ENCODE measurements at regions not wholly inside any gene's neighbourhood (a gene's known extent, or its start where the extent isn't known, plus 50 kb on each side); places are given as distances from the start of the nearest gene placed in this dataset.

DNA sequence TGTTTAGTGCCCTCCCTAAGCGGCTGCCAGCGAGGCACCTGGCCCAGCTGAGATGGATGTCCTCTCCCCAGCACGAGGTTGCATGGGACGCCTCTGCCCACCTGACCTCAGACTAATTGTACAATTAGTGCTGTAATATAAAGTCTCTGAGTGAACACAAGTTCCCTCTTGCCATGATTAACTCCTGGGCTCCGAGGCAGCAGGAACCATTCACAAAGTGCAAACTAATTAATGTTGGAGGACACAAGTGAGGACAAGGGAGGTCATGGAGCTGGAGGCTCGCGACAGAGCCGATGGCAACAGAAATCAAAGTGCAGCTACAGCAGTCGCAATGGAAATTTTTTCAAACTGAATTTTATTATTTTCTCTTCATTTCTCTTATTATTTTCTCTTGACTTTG, 156.6 kb upstream of the ADARB2 start:
- no peak overlapping the region for H3K4me3 ChIP-seq (ENCODE audit: low read depth, low read length)
- no peak for TF ChIP-seq CTCF (conservative IDR thresholded peaks at IDR 0.05; ENCODE audit: low read depth, low read length)
- no peak for DNase-seq (ENCODE audit: low read depth)

DNA sequence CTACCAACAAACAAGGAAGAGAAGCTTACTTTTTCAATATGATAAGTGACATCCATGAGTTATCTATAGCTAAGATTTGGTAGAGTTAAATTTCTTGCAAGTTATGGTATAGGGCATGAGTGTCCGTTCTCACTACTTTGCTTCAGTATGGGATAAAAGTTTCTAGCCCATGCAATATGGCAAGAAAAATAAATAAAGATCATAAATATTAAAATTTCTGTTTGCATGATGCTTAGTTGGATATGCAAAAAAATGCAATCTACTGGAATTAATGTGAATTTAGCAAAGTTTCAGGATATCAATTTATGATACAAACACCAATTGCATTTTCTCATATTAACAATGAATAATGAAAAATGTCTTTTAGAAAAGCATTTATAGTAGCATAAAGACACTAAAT, 148.7 kb upstream of the ADARB2 start:
- TF ChIP-seq CTCF (conservative IDR thresholded peaks at IDR 0.05; ENCODE audit: low read depth, low read length), result no peak
- DNase-seq (ENCODE audit: low read depth), result no peak
- H3K4me3 ChIP-seq (ENCODE audit: low read depth, low read length), result no peak overlapping the region

DNA sequence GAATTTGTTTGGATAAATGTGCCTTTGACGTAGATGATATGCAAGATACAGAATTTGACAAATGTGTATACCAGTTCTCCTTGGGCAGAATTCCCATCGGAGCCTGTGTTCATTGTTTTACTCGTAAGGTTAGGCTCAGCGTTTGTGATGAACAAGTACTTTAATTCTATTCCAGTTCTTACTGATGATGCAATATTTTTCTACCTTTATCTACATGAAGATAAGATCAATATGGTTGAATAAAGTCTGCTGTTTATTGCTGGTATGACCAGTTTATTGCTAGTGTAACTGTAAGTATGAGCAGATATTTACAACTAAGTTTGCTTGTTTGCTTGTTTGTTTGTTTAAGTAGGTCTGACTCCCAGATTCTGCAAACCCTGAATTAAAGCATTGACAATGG, 145.4 kb upstream of the ADARB2 start:
- no peak overlapping the region for H3K4me3 ChIP-seq (ENCODE audit: low read depth, low read length)
- no peak for TF ChIP-seq CTCF (conservative IDR thresholded peaks at IDR 0.05; ENCODE audit: low read depth, low read length)
- DNase-seq (ENCODE audit: low read depth), result no peak

DNA sequence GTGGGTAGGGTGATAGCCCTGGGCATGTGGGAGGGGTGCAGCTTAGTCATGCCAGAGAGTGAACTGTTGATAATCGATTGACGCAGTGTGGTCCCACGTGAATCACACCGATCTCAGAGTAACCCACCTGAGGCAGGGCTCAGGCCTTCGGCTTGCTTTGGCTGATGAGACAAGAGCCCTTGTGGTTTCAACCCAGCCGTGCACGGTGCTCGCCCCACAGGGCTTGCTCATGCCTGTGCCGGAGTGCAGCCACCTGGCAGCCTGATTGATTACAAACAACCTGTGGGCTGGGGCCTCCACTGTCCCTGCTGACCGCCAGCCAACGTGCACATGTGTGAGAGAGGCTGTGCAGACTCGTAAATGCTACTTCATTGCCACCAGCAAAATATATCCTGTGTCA, 144.9 kb upstream of the ADARB2 start:
- no peak overlapping the region for H3K4me3 ChIP-seq (ENCODE audit: low read depth, low read length)
- no peak for TF ChIP-seq CTCF (conservative IDR thresholded peaks at IDR 0.05; ENCODE audit: low read depth, low read length)
- DNase-seq (ENCODE audit: low read depth), result no peak

GRCh38 chr10:1881636-1882035, 144.3 kb upstream of the ADARB2 start:
- DNase-seq (ENCODE audit: low read depth), result no peak
- TF ChIP-seq CTCF (conservative IDR thresholded peaks at IDR 0.05; ENCODE audit: low read depth, low read length), result no peak
- no peak overlapping the region for H3K4me3 ChIP-seq (ENCODE audit: low read depth, low read length)

DNA sequence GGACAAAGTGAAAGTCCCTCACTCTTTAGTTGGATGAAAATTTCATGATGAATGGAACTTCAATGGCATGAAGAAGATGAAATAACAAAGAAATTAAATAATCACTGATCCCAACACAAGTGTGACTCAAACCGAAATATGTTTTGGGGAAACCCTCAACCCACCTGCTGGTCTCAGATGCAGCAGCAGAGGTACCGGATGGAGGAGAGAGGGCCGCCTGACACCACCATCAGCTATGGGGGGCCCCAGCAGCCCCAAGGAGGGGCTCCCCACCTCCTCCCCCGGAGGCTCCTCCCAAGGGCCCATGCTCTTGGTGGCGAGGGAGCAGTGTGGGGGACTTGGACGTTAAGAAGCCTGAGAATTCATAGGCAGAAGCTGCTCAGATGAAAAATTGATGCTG, 137.2 kb upstream of the ADARB2 start:
- no peak for DNase-seq (ENCODE audit: low read depth)
- TF ChIP-seq CTCF (conservative IDR thresholded peaks at IDR 0.05; ENCODE audit: low read depth, low read length), result no peak
- no peak overlapping the region for H3K4me3 ChIP-seq (ENCODE audit: low read depth, low read length)

- DNase-seq (ENCODE audit: low read depth), result no peak
- TF ChIP-seq CTCF (conservative IDR thresholded peaks at IDR 0.05; ENCODE audit: low read depth, low read length), result no peak
- H3K4me3 ChIP-seq (ENCODE audit: low read depth, low read length), result no peak overlapping the region
These were observed 136.5 kb upstream of the ADARB2 start for GRCh38 chr10:1873661-1874315.
